Ascending aorta (tissue), 2 donors: ENCODE measurements at regions not wholly inside any gene's neighbourhood (a gene's known extent, or its start where the extent isn't known, plus 50 kb on each side); places are given as distances from the start of the nearest gene placed in this dataset.

ENCODE experiments used
- DNase-seq, 2 donors: peaks; one replicate each; pipeline ENCODE4 v3.0.0-alpha.2; 2019; ENCODE audit warnings: low spot score in 2 of 2
- H3K27ac ChIP-seq, 2 donors: fragments of 200-600 bp; sonication (generic); one replicate each; pipeline ENCODE4 v1.5.1; 2016 to 2017; ENCODE audit warnings: mild to moderate bottlenecking in 1 of 2
- H3K27me3 ChIP-seq: fragments of 200-600 bp; sonication (generic); one replicate; pipeline ENCODE4 v1.5.1; 2017
- H3K36me3 ChIP-seq, 2 donors: fragments of 200-600 bp; sonication (generic); one replicate each; pipeline ENCODE4 v1.5.1; 2016
- H3K4me1 ChIP-seq, 2 donors: fragments of 200-600 bp; sonication (generic); one replicate each; pipeline ENCODE4 v1.5.1; 2016 to 2017; ENCODE audit warnings: mild to moderate bottlenecking in 1 of 2
- H3K4me3 ChIP-seq, 2 donors: fragments of 200-600 bp; sonication (generic); one replicate each; pipeline ENCODE4 v1.5.1; 2016 to 2017; ENCODE audit warnings: mild to moderate bottlenecking in 1 of 2
- H3K9me3 ChIP-seq, 2 donors: fragments of 200-600 bp; sonication (generic); one replicate each; pipeline ENCODE4 v1.5.1; 2016
- intact Hi-C: fragments of 100-400 bp; cut with DNase I; formaldehyde crosslinking; loops from one replicate; pipeline ENCODE4 v1.15.1; 2023
- TF ChIP-seq, protein P1 (sequence below), 3 experiments: fragments of 200-600 bp in 2 of 3; fragments of 450-650 bp in 1 of 3; sonication (generic) in 2 of 3; IDR thresholded peaks; one replicate each; pipeline ENCODE4 v1.5.1; 2016 to 2019; ENCODE audit warnings: antibody characterized with exemption in 3 of 3, mild to moderate bottlenecking in 1 of 3, moderate library complexity in 1 of 3

DNA sequence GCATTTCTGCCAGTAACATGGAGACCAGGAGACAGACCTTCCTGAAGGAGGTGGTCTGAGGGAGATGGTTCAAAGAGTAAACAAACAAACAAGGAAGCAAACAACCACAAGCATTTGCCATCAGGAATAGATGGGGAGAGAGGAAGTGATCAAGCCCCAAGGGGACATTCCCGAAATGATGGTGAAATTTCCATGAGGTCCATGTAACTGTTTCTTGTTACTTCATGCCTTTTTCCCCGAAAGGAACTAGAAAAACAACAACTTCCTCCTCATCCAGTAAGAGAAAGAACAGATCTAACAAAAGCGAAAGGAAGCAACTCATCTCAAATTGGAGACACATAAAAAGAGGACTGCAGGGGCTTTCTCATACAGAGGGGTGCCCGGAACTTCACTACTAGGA is 152.5 kb upstream of the ZNF32 start:
- TF ChIP-seq, protein P1, sequence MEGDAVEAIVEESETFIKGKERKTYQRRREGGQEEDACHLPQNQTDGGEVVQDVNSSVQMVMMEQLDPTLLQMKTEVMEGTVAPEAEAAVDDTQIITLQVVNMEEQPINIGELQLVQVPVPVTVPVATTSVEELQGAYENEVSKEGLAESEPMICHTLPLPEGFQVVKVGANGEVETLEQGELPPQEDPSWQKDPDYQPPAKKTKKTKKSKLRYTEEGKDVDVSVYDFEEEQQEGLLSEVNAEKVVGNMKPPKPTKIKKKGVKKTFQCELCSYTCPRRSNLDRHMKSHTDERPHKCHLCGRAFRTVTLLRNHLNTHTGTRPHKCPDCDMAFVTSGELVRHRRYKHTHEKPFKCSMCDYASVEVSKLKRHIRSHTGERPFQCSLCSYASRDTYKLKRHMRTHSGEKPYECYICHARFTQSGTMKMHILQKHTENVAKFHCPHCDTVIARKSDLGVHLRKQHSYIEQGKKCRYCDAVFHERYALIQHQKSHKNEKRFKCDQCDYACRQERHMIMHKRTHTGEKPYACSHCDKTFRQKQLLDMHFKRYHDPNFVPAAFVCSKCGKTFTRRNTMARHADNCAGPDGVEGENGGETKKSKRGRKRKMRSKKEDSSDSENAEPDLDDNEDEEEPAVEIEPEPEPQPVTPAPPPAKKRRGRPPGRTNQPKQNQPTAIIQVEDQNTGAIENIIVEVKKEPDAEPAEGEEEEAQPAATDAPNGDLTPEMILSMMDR (IDR thresholded peaks at IDR 0.05), result no peak
- no peak overlapping the region for H3K4me3 ChIP-seq
- DNase-seq, result no peak
- H3K27ac ChIP-seq, result no peak overlapping the region
- no peaks in the 10 kb centered on the region for H3K9me3 ChIP-seq
- H3K4me1 ChIP-seq, result peaks cover 0 to 1% of the 10 kb centered on the region in 2 donors
- H3K27me3 ChIP-seq, result no peaks in the 10 kb centered on the region
- no peaks in the 10 kb centered on the region for H3K36me3 ChIP-seq
- intact Hi-C loops, result no loop called here

GRCh38 chr10:43796781-43797180 is 148.1 kb upstream of the ZNF32 start:
- H3K36me3 ChIP-seq, result no peaks in the 10 kb centered on the region
- TF ChIP-seq, protein P1 (IDR thresholded peaks at IDR 0.05), result no peak
- no peaks in the 10 kb centered on the region for H3K27me3 ChIP-seq
- no peak overlapping the region for H3K4me3 ChIP-seq
- no peak overlapping the region for H3K27ac ChIP-seq
- no peaks in the 10 kb centered on the region for H3K4me1 ChIP-seq
- no peak for DNase-seq
- intact Hi-C loops, result no loop called here
- no peaks in the 10 kb centered on the region for H3K9me3 ChIP-seq

- Histone ChIP-seq H3K4me1 (peaks cover 0 to 4% of the 10 kb centered on the region in 2 donors), H3K9me3 (no peaks in the 10 kb centered on the region), H3K4me3 (no peak overlapping the region), H3K36me3 (no peaks in the 10 kb centered on the region), H3K27me3 (no peaks in the 10 kb centered on the region), H3K27ac (no peak overlapping the region)
- no peak for DNase-seq
- intact Hi-C loops, result no loop called here
- TF ChIP-seq, protein P1 (IDR thresholded peaks at IDR 0.05), result no peak
Measured at GRCh38 chr10:43795639-43796038, 147.0 kb upstream of the ZNF32 start.

DNA sequence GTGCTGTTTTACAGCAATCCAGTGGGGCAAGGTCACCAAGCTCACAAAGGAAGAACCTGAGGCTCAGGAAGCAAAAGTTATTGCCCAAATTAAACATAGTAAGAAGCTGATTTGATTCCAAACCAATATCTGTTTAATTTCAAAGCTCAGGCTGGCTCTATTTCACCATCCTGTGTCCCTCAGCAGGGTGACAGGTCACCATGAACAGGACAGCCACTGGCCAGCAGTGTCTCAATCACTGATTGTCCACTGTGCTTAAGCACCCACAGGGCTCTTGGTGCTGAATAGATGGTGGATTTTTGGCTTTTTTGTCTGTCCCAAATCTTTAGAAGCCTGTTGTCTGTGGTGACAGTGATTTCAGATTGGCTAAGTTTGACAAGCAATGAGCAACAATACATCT is 146.4 kb upstream of the ZNF32 start:
- H3K27me3 ChIP-seq, result no peaks in the 10 kb centered on the region
- H3K27ac ChIP-seq, result no peak overlapping the region
- H3K4me3 ChIP-seq, result no peak overlapping the region
- DNase-seq, result no peak
- no peaks in the 10 kb centered on the region for H3K36me3 ChIP-seq
- TF ChIP-seq, protein P1 (IDR thresholded peaks at IDR 0.05), result no peak
- H3K4me1 ChIP-seq, result peaks cover 0 to 4% of the 10 kb centered on the region in 2 donors
- intact Hi-C loops, result no loop called here
- no peaks in the 10 kb centered on the region for H3K9me3 ChIP-seq

GRCh38 chr10:43794181-43794815 is 145.6 kb upstream of the ZNF32 start:
- no peaks in the 10 kb centered on the region for H3K27me3 ChIP-seq
- H3K4me1 ChIP-seq, result peaks cover 0 to 4% of the 10 kb centered on the region in 2 donors
- no peaks in the 10 kb centered on the region for H3K9me3 ChIP-seq
- H3K4me3 ChIP-seq, result no peak overlapping the region
- DNase-seq, result no peak
- no peak overlapping the region for H3K27ac ChIP-seq
- intact Hi-C loops, result no loop called here
- TF ChIP-seq, protein P1 (IDR thresholded peaks at IDR 0.05), result no peak
- H3K36me3 ChIP-seq, result no peaks in the 10 kb centered on the region

DNA sequence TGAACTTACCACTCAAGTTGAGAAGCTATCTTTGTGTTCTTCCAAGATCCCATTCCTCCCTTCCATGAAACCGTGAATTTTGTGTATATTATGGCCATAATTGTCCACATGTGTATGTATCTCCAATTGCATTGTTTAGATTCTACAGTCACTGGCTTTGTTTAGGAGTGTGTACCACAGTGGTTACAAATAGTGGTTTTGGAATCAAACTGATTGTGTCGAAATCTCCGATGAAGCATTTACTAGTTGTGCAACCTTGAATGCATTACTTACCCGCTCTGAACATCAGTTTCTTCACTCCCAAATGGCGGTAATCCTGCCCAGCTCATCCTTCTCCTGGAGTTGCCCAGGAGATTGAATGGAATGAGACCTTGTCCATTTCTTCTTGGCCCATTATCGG is 145.0 kb upstream of the ZNF32 start:
- Histone ChIP-seq H3K9me3 (no peaks in the 10 kb centered on the region), H3K36me3 (no peaks in the 10 kb centered on the region), H3K4me3 (no peak overlapping the region), H3K4me1 (peaks cover 0 to 4% of the 10 kb centered on the region in 2 donors), H3K27ac (no peak overlapping the region), H3K27me3 (no peaks in the 10 kb centered on the region)
- intact Hi-C loops, result no loop called here
- DNase-seq, result no peak
- TF ChIP-seq, protein P1 (IDR thresholded peaks at IDR 0.05), result no peak
